ENCODE measurements at regions not wholly inside any gene's neighbourhood (a gene's known extent, or its start where the extent isn't known, plus 50 kb on each side); places are given as distances from the start of the nearest gene placed in this dataset.

DNA sequence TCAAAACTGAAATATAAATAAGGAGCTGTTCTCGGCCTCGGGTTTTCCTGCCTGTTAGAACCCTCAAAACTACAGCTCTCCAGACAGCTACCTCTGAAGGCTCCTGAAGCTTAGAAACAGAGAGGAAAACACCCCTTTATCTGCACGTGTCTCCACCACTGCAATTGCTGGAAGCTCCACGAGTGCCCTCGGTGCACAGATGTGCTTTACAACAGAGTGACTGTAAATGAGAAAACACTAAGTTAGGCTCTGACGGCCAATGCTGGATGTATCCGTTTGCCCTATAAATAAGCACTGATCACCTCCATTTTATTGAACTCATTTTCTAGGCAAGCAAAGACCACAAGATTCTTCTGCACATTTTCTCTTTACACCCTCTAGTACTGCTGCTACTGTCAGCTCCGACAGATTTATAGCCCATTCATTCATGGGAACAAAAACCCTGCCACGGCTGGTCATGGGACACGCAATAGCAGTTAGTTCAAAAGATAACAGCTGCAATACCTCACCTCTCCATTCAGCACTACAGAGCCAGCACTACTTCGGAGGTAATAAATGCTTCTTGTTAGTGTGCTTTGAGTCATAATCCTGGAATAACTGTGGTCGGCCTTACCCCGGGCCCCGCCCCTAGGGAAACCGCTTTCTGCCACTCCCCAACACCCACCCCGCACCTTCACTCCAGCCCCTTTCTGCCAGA is 241.1 kb upstream of the ZNF507 start:
- TF ChIP-seq POLR2A (IDR thresholded peaks at IDR 0.05) (no peak), CTCF (IDR thresholded peaks at IDR 0.05) (no peak)
- H3K4me3 ChIP-seq (ENCODE audit: low read depth, poor library complexity, severe bottlenecking): no peak overlapping the region
- no peak for DNase-seq (ENCODE audit: low spot score in 2 of 2)
- intact Hi-C loops (cut with DNase I; ENCODE audit: low total_unique reads): no loop called here
- 23 to 36% methylated on average over 16 of the region's 16 CpGs for WGBS, 2 donors

DNA sequence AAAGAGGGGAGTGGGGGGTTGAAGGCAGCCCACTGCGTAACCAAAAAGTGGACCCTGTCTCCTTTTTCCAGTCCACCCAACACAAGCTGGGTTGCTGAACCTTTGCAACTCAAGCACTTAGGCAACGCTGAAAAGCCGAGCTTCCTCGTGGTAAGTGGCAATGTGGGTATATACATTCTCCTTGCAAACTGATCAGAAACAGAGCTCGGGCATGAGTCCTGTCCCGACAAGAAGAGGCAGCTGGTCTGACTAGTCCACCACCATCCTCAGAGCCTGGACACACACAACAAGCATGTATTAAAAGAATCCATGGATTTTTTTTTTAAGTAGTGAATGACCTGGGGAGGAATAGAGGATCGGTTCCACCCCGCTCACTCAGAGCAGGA is 240.6 kb upstream of the ZNF507 start:
- TF ChIP-seq POLR2A (IDR thresholded peaks at IDR 0.05) (no peak), CTCF (IDR thresholded peaks at IDR 0.05) (no peak)
- no peak for DNase-seq (ENCODE audit: low spot score in 2 of 2)
- 65% methylated on average over 8 of the region's 8 CpGs for WGBS, 2 donors
- no peak overlapping the region for H3K4me3 ChIP-seq (ENCODE audit: low read depth, poor library complexity, severe bottlenecking)
- intact Hi-C loops (cut with DNase I; ENCODE audit: low total_unique reads): no loop called here

GRCh38 chr19:32105527-32106310 is 239.7 kb upstream of the ZNF507 start:
- no peak for DNase-seq (ENCODE audit: low spot score in 2 of 2)
- no peak overlapping the region for H3K4me3 ChIP-seq (ENCODE audit: low read depth, poor library complexity, severe bottlenecking)
- TF ChIP-seq POLR2A (IDR thresholded peaks at IDR 0.05): no peak
- TF ChIP-seq CTCF (IDR thresholded peaks at IDR 0.05): no peak
- WGBS, 2 donors: 53 to 59% methylated on average over 16 of the region's 16 CpGs
- intact Hi-C loops (cut with DNase I; ENCODE audit: low total_unique reads): no loop called here

- H3K4me3 ChIP-seq (ENCODE audit: low read depth, poor library complexity, severe bottlenecking): no peak overlapping the region
- intact Hi-C loops (cut with DNase I; ENCODE audit: low total_unique reads): no loop called here
- TF ChIP-seq CTCF (IDR thresholded peaks at IDR 0.05): no peak
- TF ChIP-seq POLR2A (IDR thresholded peaks at IDR 0.05): no peak
- no peak for DNase-seq (ENCODE audit: low spot score in 2 of 2)
- 85 to 87% methylated on average over 4 of the region's 4 CpGs for WGBS, 2 donors
These were observed 223.2 kb upstream of the ZNF507 start for GRCh38 chr19:32122258-32122657.

GRCh38 chr19:32123355-32123940 is 222.0 kb upstream of the ZNF507 start:
- H3K4me3 ChIP-seq (ENCODE audit: low read depth, poor library complexity, severe bottlenecking): no peak overlapping the region
- no peak for DNase-seq (ENCODE audit: low spot score in 2 of 2)
- intact Hi-C loops (cut with DNase I; ENCODE audit: low total_unique reads): no loop called here
- WGBS, 2 donors: 58 to 74% methylated on average over 11 of the region's 11 CpGs
- TF ChIP-seq POLR2A (IDR thresholded peaks at IDR 0.05) (no peak), CTCF (IDR thresholded peaks at IDR 0.05) (no peak)
